HepG2 (cell line): ENCODE measurements at regions not wholly inside any gene's neighbourhood (a gene's known extent, or its start where the extent isn't known, plus 50 kb on each side); places are given as distances from the start of the nearest gene placed in this dataset.

Source experiments
- ARHGAP35 ChIP-seq: sonication (generic); formaldehyde crosslinking; IDR thresholded peaks from 2 replicates; pipeline ENCODE4 v1.9.0; 2022; ENCODE audit warnings: mild to moderate bottlenecking, inconsistent platforms, moderate library complexity, missing genetic modification reagents, borderline replicate concordance
- BRD4 ChIP-seq: sonication (generic); formaldehyde crosslinking; IDR thresholded peaks from 2 replicates; pipeline ENCODE4 v1.4.0; 2020; ENCODE audit warnings: missing genetic modification reagents
- CHD2 ChIP-seq: IDR thresholded peaks from 2 replicates; pipeline ENCODE4 v1.6.1; 2011; ENCODE audit warnings: low read depth, low read length, improper control_type of control experiment
- HNF1A ChIP-seq, 2 experiments: sonication (generic) in 1 of 2; formaldehyde crosslinking in 1 of 2; IDR thresholded peaks; 2 replicates each; pipeline versions ENCODE4 v1.4.0 to v1.6.1; 2016 to 2020; ENCODE audit warnings: borderline replicate concordance in 1 of 2, low read depth in 1 of 2, mild to moderate bottlenecking in 1 of 2, missing genetic modification reagents in 1 of 2
- MTF1 ChIP-seq: sonication (generic); formaldehyde crosslinking; IDR thresholded peaks from 2 replicates; pipeline ENCODE4 v1.5.0; 2020; ENCODE audit warnings: missing genetic modification reagents
- ZFP41 ChIP-seq: sonication (generic); formaldehyde crosslinking; IDR thresholded peaks from 2 replicates; pipeline ENCODE4 v1.4.0; 2020; ENCODE audit warnings: mild to moderate bottlenecking, missing genetic modification reagents, borderline replicate concordance
- ZNF232 ChIP-seq: sonication (generic); formaldehyde crosslinking; IDR thresholded peaks from 2 replicates; pipeline ENCODE4 v1.4.0; 2020; ENCODE audit warnings: missing genetic modification reagents, borderline replicate concordance
- ZNF318 ChIP-seq: sonication (generic); formaldehyde crosslinking; IDR thresholded peaks from 2 replicates; pipeline ENCODE4 v1.4.0; 2020; ENCODE audit warnings: mild to moderate bottlenecking, missing genetic modification reagents
- ZNF574 ChIP-seq: sonication (generic); formaldehyde crosslinking; IDR thresholded peaks from 2 replicates; pipeline ENCODE4 v1.4.0; 2020; ENCODE audit warnings: missing genetic modification reagents

- TF ChIP-seq ZNF318 (CRISPR knock-in tag) (no peak), ZFP41 (CRISPR knock-in tag) (no peak), MTF1 (CRISPR knock-in tag) (no peak), CHD2 (no peak), BRD4 (CRISPR knock-in tag) (no peak), ARHGAP35 (CRISPR knock-in tag) (no peak), HNF1A (IDR thresholded peaks at IDR 0.05; ENCODE audit: low read depth) (no peak), HNF1A (CRISPR knock-in tag; IDR thresholded peaks at IDR 0.05; ENCODE audit: borderline replicate concordance) (no peak), ZNF232 (no peak), ZNF574 (CRISPR knock-in tag) (no peak)
These were observed 693.8 kb downstream of the KHDRBS2 start (continued) for GRCh38 chr6:61592238-61592637.
